ENCODE measurements at regions not wholly inside any gene's neighbourhood (a gene's known extent, or its start where the extent isn't known, plus 50 kb on each side); places are given as distances from the start of the nearest gene placed in this dataset.

DNA sequence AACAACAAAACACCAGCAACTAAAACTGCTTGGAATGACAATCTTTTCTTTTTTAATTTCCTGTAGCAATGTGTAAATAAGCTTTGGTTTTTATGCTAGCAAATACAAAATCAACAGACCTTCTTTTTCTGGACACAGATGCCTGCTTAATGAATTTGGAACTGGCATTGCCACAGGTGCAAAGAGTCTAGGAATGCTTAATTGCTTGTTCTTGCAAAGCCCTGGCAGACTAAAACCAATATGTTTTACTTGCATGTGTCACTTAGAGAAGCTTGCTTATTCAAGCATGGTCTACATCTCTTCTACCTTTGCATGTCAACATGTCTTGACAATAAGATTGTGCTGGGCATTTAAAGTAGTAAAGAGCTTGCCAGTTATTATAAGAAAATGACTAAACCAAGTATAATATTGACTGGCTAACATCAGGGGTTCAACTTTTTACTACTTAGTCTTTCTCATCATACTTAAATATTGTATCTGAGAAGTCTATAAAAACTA, 656.7 kb upstream of the NDST4 start:
- no peaks in the 10 kb centered on the region for H3K9me3 ChIP-seq (replicated peaks in 1 of 2; ENCODE audit: control insufficient read depth in 1 of 2, insufficient read depth in 1 of 2, low read length in 2 of 2)
- Mint-ChIP-seq H3K4me3 (no peak overlapping the region), H3K36me3 (no peaks in the 10 kb centered on the region), H3K27ac (no peak overlapping the region), H3K27me3 (ENCODE audit: low read depth in 3 of 3) (no peaks in the 10 kb centered on the region), H3K4me1 (no peaks in the 10 kb centered on the region), H3K9me3 (no peaks in the 10 kb centered on the region)
- no peak overlapping the region for H2AFZ ChIP-seq (ENCODE audit: insufficient read depth, low read depth, low read length, poor library complexity, severe bottlenecking)
- H3K27me3 ChIP-seq (ENCODE audit: control insufficient read depth in 2 of 2, insufficient read depth in 2 of 2, low read length in 2 of 2), result no peaks in the 10 kb centered on the region
- no peak overlapping the region for H3K4me2 ChIP-seq (replicated peaks; ENCODE audit: extremely low read depth, low read length, poor library complexity, severe bottlenecking)
- no peak overlapping the region for H3K9ac ChIP-seq (ENCODE audit: insufficient read depth, low read length, poor library complexity, severe bottlenecking)
- TF ChIP-seq, protein P1, sequence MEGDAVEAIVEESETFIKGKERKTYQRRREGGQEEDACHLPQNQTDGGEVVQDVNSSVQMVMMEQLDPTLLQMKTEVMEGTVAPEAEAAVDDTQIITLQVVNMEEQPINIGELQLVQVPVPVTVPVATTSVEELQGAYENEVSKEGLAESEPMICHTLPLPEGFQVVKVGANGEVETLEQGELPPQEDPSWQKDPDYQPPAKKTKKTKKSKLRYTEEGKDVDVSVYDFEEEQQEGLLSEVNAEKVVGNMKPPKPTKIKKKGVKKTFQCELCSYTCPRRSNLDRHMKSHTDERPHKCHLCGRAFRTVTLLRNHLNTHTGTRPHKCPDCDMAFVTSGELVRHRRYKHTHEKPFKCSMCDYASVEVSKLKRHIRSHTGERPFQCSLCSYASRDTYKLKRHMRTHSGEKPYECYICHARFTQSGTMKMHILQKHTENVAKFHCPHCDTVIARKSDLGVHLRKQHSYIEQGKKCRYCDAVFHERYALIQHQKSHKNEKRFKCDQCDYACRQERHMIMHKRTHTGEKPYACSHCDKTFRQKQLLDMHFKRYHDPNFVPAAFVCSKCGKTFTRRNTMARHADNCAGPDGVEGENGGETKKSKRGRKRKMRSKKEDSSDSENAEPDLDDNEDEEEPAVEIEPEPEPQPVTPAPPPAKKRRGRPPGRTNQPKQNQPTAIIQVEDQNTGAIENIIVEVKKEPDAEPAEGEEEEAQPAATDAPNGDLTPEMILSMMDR (IDR thresholded peaks at IDR 0.05), result no peak
- intact Hi-C loops (cut with micrococcal nuclease), result no loop called here
- H4K20me1 ChIP-seq (ENCODE audit: insufficient read depth, low read length), result no peaks in the 10 kb centered on the region
- no peak for DNase-seq
- H3K27ac ChIP-seq (ENCODE audit: low read depth in 1 of 2, low read length in 2 of 2), result no peak overlapping the region
- no peaks in the 10 kb centered on the region for H3K4me1 ChIP-seq (ENCODE audit: control insufficient read depth in 1 of 2, insufficient read depth in 2 of 2, low read length in 2 of 2)
- no peaks in the 10 kb centered on the region for H3K36me3 ChIP-seq (replicated peaks in 1 of 2; ENCODE audit: control insufficient read depth in 1 of 2, insufficient read depth in 2 of 2, low read length in 2 of 2)
- H3K4me3 ChIP-seq (replicated peaks in 1 of 3; ENCODE audit: low read depth in 2 of 3, low read length in 3 of 3), result no peak overlapping the region
- no peaks in the 10 kb centered on the region for H3K79me2 ChIP-seq (ENCODE audit: insufficient read depth, low read length)

GRCh38 chr4:115769396-115769795, 656.0 kb upstream of the NDST4 start:
- Histone ChIP-seq H3K4me2 (replicated peaks; ENCODE audit: extremely low read depth, low read length, poor library complexity, severe bottlenecking) (no peak overlapping the region), H2AFZ (ENCODE audit: insufficient read depth, low read depth, low read length, poor library complexity, severe bottlenecking) (no peak overlapping the region), H3K4me1 (ENCODE audit: control insufficient read depth in 1 of 2, insufficient read depth in 2 of 2, low read length in 2 of 2) (no peaks in the 10 kb centered on the region), H3K27me3 (ENCODE audit: control insufficient read depth in 2 of 2, insufficient read depth in 2 of 2, low read length in 2 of 2) (no peaks in the 10 kb centered on the region), H3K79me2 (ENCODE audit: insufficient read depth, low read length) (no peaks in the 10 kb centered on the region), H4K20me1 (ENCODE audit: insufficient read depth, low read length) (no peaks in the 10 kb centered on the region), H3K27ac (ENCODE audit: low read depth in 1 of 2, low read length in 2 of 2) (no peak overlapping the region), H3K9ac (ENCODE audit: insufficient read depth, low read length, poor library complexity, severe bottlenecking) (no peak overlapping the region), H3K4me3 (replicated peaks in 1 of 3; ENCODE audit: low read depth in 2 of 3, low read length in 3 of 3) (no peak overlapping the region), H3K9me3 (replicated peaks in 1 of 2; ENCODE audit: control insufficient read depth in 1 of 2, insufficient read depth in 1 of 2, low read length in 2 of 2) (no peaks in the 10 kb centered on the region), H3K36me3 (replicated peaks in 1 of 2; ENCODE audit: control insufficient read depth in 1 of 2, insufficient read depth in 2 of 2, low read length in 2 of 2) (no peaks in the 10 kb centered on the region)
- no peak overlapping the region for H3K4me3 Mint-ChIP-seq
- no peak for DNase-seq
- H3K4me1 Mint-ChIP-seq, result no peaks in the 10 kb centered on the region
- TF ChIP-seq, protein P1 (IDR thresholded peaks at IDR 0.05), result no peak
- intact Hi-C loops (cut with micrococcal nuclease), result no loop called here
- no peak overlapping the region for H3K27ac Mint-ChIP-seq
- H3K36me3 Mint-ChIP-seq, result no peaks in the 10 kb centered on the region
- H3K9me3 Mint-ChIP-seq, result no peaks in the 10 kb centered on the region
- H3K27me3 Mint-ChIP-seq (ENCODE audit: low read depth in 3 of 3), result peaks cover 0 to 2% (median 0%) of the 10 kb centered on the region in 3 donors

All from CD14-positive monocyte (primary cell).